ENCODE measurements at regions not wholly inside any gene's neighbourhood (a gene's known extent, or its start where the extent isn't known, plus 50 kb on each side); places are given as distances from the start of the nearest gene placed in this dataset.

DNA sequence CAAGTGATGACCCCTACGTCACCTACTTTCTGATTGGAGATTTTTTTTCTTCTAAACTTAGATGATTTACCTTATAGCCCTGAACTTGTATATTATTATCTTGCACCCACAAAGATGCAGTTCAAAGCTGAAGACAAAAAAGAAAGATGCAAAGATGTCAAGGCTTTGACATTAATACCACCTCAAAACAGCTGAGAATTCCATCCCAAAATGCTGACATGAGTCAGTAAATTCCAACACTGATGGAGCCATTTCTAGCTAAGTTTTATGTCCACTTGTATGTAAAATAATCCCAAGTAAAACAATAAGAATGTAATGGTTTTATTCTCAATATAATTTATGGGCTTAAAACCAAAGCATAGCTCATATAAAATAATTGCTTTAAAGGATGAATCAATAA, 91.5 kb upstream of the CDH9 start:
- TF ChIP-seq, protein P1, sequence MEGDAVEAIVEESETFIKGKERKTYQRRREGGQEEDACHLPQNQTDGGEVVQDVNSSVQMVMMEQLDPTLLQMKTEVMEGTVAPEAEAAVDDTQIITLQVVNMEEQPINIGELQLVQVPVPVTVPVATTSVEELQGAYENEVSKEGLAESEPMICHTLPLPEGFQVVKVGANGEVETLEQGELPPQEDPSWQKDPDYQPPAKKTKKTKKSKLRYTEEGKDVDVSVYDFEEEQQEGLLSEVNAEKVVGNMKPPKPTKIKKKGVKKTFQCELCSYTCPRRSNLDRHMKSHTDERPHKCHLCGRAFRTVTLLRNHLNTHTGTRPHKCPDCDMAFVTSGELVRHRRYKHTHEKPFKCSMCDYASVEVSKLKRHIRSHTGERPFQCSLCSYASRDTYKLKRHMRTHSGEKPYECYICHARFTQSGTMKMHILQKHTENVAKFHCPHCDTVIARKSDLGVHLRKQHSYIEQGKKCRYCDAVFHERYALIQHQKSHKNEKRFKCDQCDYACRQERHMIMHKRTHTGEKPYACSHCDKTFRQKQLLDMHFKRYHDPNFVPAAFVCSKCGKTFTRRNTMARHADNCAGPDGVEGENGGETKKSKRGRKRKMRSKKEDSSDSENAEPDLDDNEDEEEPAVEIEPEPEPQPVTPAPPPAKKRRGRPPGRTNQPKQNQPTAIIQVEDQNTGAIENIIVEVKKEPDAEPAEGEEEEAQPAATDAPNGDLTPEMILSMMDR (IDR thresholded peaks at IDR 0.05), result no peak
- no peak for TF ChIP-seq POLR2A (IDR thresholded peaks at IDR 0.05)
- TF ChIP-seq POLR2AphosphoS5 (IDR thresholded peaks at IDR 0.05; ENCODE audit: insufficient read depth in 1 of 2, low read depth in 1 of 2), result no peak
